Psoas muscle (tissue), 7 donors: ENCODE measurements at regions not wholly inside any gene's neighbourhood (a gene's known extent, or its start where the extent isn't known, plus 50 kb on each side); places are given as distances from the start of the nearest gene placed in this dataset.

ENCODE experiments used
- ATAC-seq, 4 donors: fragments of 200-7000 bp; cut with Tn5 transposase; one replicate each; pipeline ENCODE4 v1.9.1; 2020; ENCODE audit warnings: moderate library complexity in 3 of 4, mild to moderate bottlenecking in 2 of 4
- DNase-seq, 2 donors: peaks; one replicate each; pipeline ENCODE4 v3.0.0-alpha.2; 2020
- H3K27ac ChIP-seq: fragments of 200-600 bp; one replicate; pipeline ENCODE4 v1.8.0; 2022
- H3K27me3 ChIP-seq, 3 donors: fragments of 200-600 bp in 1 of 3; one replicate each; pipeline versions ENCODE4 v1.6.1 to v1.8.0; 2013 to 2022; ENCODE audit warnings: low read length in 2 of 3, mild to moderate bottlenecking in 2 of 3, moderate library complexity in 1 of 3; ENCODE audit not compliant: insufficient read depth in 3 of 3
- H3K36me3 ChIP-seq, 2 donors: fragments of 200-600 bp in 1 of 2; one replicate each; pipeline versions ENCODE4 v1.6.1 to v1.8.0; 2013 to 2022; ENCODE audit warnings: low read depth in 1 of 2, mild to moderate bottlenecking in 1 of 2, moderate library complexity in 1 of 2; ENCODE audit not compliant: insufficient read depth in 1 of 2
- H3K4me1 ChIP-seq: fragments of 200-600 bp; one replicate; pipeline ENCODE4 v1.8.0; 2022
- H3K4me3 ChIP-seq: fragments of 200-600 bp; one replicate; pipeline ENCODE4 v1.8.0; 2022; ENCODE audit warnings: mild to moderate bottlenecking
- H3K9me3 ChIP-seq: fragments of 200-600 bp; one replicate; pipeline ENCODE4 v1.8.0; 2022
- CTCF ChIP-seq: fragments of 200-600 bp; IDR thresholded peaks from one replicate; pipeline ENCODE4 v1.8.0; 2022; ENCODE audit warnings: antibody characterized with exemption
- WGBS, 3 donors: extraction: QIAGEN DNeasy Blood & Tissue Kit; methylation state at CpG; one replicate each; pipeline versions ENCODE4 v1.1.6 to v1.1.7; 2013; 5-methylcytosine and 5-hydroxymethylcytosine counted together
- intact Hi-C, 2 donors: fragments of 100-400 bp; cut with DNase I; formaldehyde crosslinking; loops; one replicate each; pipeline versions ENCODE4 v1.11.0 to v1.14.2; 2022
- donor health status: healthy with polysubstance abuse.
- donor health status: DM: no; HTN: no; CAD: no; lungs with moderate emphysema.
- donor health status: Bipolar disorder and iron deficiency.
- donor health status: healthy.
- donor health status: DM: yes; HTN: yes; CAD: no.
- donor health status: DM: no; HTN: no; CAD: no.
- donor health status: DM: yes; HTN: yes; CAD: no.

- 22 to 50% (median 31%) methylated on average over 1 of the region's 1 CpG for WGBS, 3 donors
- no peak for TF ChIP-seq CTCF
- DNase-seq, result no peak
- Histone ChIP-seq H3K27ac (no peak overlapping the region), H3K4me3 (no peak overlapping the region), H3K9me3 (no peaks in the 10 kb centered on the region), H3K4me1 (no peaks in the 10 kb centered on the region), H3K36me3 (no peaks in the 10 kb centered on the region), H3K27me3 (peaks cover 0 to 13% (median 7%) of the 10 kb centered on the region in 3 donors)
- ATAC-seq, result no peak
- intact Hi-C loops, result no loop called here
Observed at GRCh38 chr2:62568074-62568473, 62.1 kb upstream of the TMEM17 start.

- DNase-seq (no peak), ATAC-seq (no peak)
- no peak for TF ChIP-seq CTCF
- 92 to 96% (median 96%) methylated on average over 2 of the region's 2 CpGs for WGBS, 3 donors
- intact Hi-C loops, result no loop called here
- H3K4me3 ChIP-seq, result no peak overlapping the region
- H3K27me3 ChIP-seq, result peaks cover 0 to 13% (median 7%) of the 10 kb centered on the region in 3 donors
- no peaks in the 10 kb centered on the region for H3K36me3 ChIP-seq
- H3K9me3 ChIP-seq, result no peaks in the 10 kb centered on the region
- H3K4me1 ChIP-seq, result no peaks in the 10 kb centered on the region
- H3K27ac ChIP-seq, result no peak overlapping the region
Observed at GRCh38 chr2:62567669-62568068, 61.7 kb upstream of the TMEM17 start.

GRCh38 chr2:62566847-62567246 is 60.9 kb upstream of the TMEM17 start:
- no peak overlapping the region for H3K27ac ChIP-seq
- H3K9me3 ChIP-seq, result no peaks in the 10 kb centered on the region
- H3K4me1 ChIP-seq, result no peaks in the 10 kb centered on the region
- no peaks in the 10 kb centered on the region for H3K36me3 ChIP-seq
- H3K27me3 ChIP-seq, result peaks cover 0 to 13% (median 1%) of the 10 kb centered on the region in 3 donors
- ATAC-seq (no peak), DNase-seq (no peak)
- WGBS, 3 donors, result 64 to 76% (median 73%) methylated on average over 1 of the region's 1 CpG
- intact Hi-C loops, result no loop called here
- H3K4me3 ChIP-seq, result no peak overlapping the region
- TF ChIP-seq CTCF, result no peak

- Histone ChIP-seq H3K27ac (no peak overlapping the region), H3K36me3 (no peaks in the 10 kb centered on the region), H3K4me3 (no peak overlapping the region), H3K27me3 (peaks cover 0 to under 1% (median 0%) of the 10 kb centered on the region in 3 donors), H3K9me3 (no peaks in the 10 kb centered on the region), H3K4me1 (no peaks in the 10 kb centered on the region)
- 88 to 91% (median 91%) methylated on average over 3 of the region's 3 CpGs for WGBS, 3 donors
- ATAC-seq, result no peak
- DNase-seq, result no peak
- TF ChIP-seq CTCF, result no peak
- intact Hi-C loops, result no loop called here
Observed at GRCh38 chr2:62565309-62565908, 59.4 kb upstream of the TMEM17 start.
